AG04449 (cell line): ENCODE measurements at regions not wholly inside any gene's neighbourhood (a gene's known extent, or its start where the extent isn't known, plus 50 kb on each side); places are given as distances from the start of the nearest gene placed in this dataset.

ENCODE experiments used
- CTCF ChIA-PET: fragments of 350-600 bp; formaldehyde crosslinking; extraction: SDS; loops from one replicate; lab custom pipeline; 2021; ENCODE audit warnings: antibody characterized with exemption; lab: Yijun Ruan, JAX
- POLR2A ChIA-PET: fragments of 400-600, 350-600 bp; formaldehyde crosslinking; extraction: SDS; loops from one replicate; lab custom pipeline; 2020; ENCODE audit warnings: antibody characterized with exemption, inconsistent platforms; lab: Yijun Ruan, JAX
- DNase-seq: peaks from one replicate; pipeline ENCODE4 v3.0.0-alpha.2; 2010; ENCODE audit warnings: low read depth, low spot score
- H3K4me3 ChIP-seq: 2 replicates; pipeline ENCODE4 v1.5.1; 2011; ENCODE audit warnings: low read depth, mild to moderate bottlenecking, control low read depth, low read length
- CTCF ChIP-seq: IDR thresholded peaks from one replicate; pipeline ENCODE4 v1.5.1; 2011; ENCODE audit warnings: mild to moderate bottlenecking, moderate library complexity, low read length, control low read depth, inconsistent platforms; ENCODE audit not compliant: insufficient read depth; ENCODE audit errors: missing control alignments

- no peak for DNase-seq
- POLR2A ChIA-PET = no interaction called here
- CTCF ChIA-PET = no interaction called here
- no peak for TF ChIP-seq CTCF
- no peak overlapping the region for H3K4me3 ChIP-seq
Observed at GRCh38 chr20:60760256-60761000, 491.6 kb upstream of the CDH4 start.

- no peak for TF ChIP-seq CTCF
- CTCF ChIA-PET = no interaction called here
- POLR2A ChIA-PET = no interaction called here
- DNase-seq = no peak
- H3K4me3 ChIP-seq = no peak overlapping the region
Observed at GRCh38 chr20:60761056-60761455, 491.0 kb upstream of the CDH4 start.

GRCh38 chr20:60762386-60762785, 489.7 kb upstream of the CDH4 start:
- POLR2A ChIA-PET = no interaction called here

GRCh38 chr20:60764328-60764727, 487.7 kb upstream of the CDH4 start:
- DNase-seq = no peak
- no peak for TF ChIP-seq CTCF
- CTCF ChIA-PET = no interaction called here
- no peak overlapping the region for H3K4me3 ChIP-seq
- POLR2A ChIA-PET = no interaction called here

More at GRCh38 chr20:60762386-60762785, 489.7 kb upstream of the CDH4 start:
- CTCF ChIA-PET = no interaction called here
- no peak overlapping the region for H3K4me3 ChIP-seq
- DNase-seq = no peak
- no peak for TF ChIP-seq CTCF

- POLR2A ChIA-PET = no interaction called here
Observed at GRCh38 chr20:60764771-60765170, 487.3 kb upstream of the CDH4 start.

GRCh38 chr20:60765821-60766403, 486.1 kb upstream of the CDH4 start:
- ChIA-PET POLR2A (no interaction called here), CTCF (no interaction called here)
- no peak overlapping the region for H3K4me3 ChIP-seq
- DNase-seq = no peak
- no peak for TF ChIP-seq CTCF

More at GRCh38 chr20:60764771-60765170, 487.3 kb upstream of the CDH4 start:
- no peak for TF ChIP-seq CTCF
- H3K4me3 ChIP-seq = no peak overlapping the region
- CTCF ChIA-PET = no interaction called here
- no peak for DNase-seq
